ENCODE measurements at regions not wholly inside any gene's neighbourhood (a gene's known extent, or its start where the extent isn't known, plus 50 kb on each side); places are given as distances from the start of the nearest gene placed in this dataset.

DNA sequence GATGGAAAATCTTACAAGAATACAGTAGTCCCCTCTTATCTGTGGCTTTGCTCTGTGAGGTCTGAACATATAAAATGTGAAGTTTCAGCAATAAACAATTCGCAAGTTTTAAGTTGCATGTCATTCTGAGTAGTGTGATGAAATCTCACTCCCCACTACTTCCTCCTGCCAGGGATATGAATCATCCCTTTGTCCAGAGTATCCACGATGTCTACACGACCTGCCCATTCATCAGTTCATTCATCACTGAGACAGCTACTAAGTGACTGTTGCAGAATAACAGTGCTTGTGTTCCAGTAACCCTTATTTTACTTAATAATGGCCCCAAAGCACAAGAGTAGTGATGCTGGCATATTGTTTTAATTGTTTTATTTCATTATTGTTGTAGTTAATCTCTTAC, 489.2 kb upstream of the UBE2E2 start:
- Histone ChIP-seq H3K27me3 (ENCODE audit: control insufficient read depth, insufficient read depth, low read length) (no peaks in the 10 kb centered on the region), H3K36me3 (ENCODE audit: control insufficient read depth, insufficient read depth, low read length) (no peaks in the 10 kb centered on the region), H3K4me1 (ENCODE audit: control insufficient read depth, insufficient read depth, low read length) (no peaks in the 10 kb centered on the region), H3K9me3 (ENCODE audit: control insufficient read depth, insufficient read depth, low read length) (no peaks in the 10 kb centered on the region), H3K27ac (ENCODE audit: low read length) (no peak overlapping the region), H3K4me3 (ENCODE audit: low read length) (no peak overlapping the region)
- peak in 1 of 3 donors; percentile 37 for ATAC-seq
- intact Hi-C loops (cut with micrococcal nuclease) = no loop called here
- Mint-ChIP-seq H3K4me1 (no peaks in the 10 kb centered on the region), H3K27me3 (ENCODE audit: low read depth in 2 of 2) (no peaks in the 10 kb centered on the region), H3K9me3 (peaks cover 4 to 17% of the 10 kb centered on the region in 2 donors), H3K36me3 (no peaks in the 10 kb centered on the region), H3K4me3 (no peak overlapping the region), H3K27ac (no peak overlapping the region)
- 4% methylated on average over 3 of the region's 3 CpGs for WGBS (ENCODE audit: insufficient coverage)
- DNase-seq = no peak
- TF ChIP-seq, protein P1, sequence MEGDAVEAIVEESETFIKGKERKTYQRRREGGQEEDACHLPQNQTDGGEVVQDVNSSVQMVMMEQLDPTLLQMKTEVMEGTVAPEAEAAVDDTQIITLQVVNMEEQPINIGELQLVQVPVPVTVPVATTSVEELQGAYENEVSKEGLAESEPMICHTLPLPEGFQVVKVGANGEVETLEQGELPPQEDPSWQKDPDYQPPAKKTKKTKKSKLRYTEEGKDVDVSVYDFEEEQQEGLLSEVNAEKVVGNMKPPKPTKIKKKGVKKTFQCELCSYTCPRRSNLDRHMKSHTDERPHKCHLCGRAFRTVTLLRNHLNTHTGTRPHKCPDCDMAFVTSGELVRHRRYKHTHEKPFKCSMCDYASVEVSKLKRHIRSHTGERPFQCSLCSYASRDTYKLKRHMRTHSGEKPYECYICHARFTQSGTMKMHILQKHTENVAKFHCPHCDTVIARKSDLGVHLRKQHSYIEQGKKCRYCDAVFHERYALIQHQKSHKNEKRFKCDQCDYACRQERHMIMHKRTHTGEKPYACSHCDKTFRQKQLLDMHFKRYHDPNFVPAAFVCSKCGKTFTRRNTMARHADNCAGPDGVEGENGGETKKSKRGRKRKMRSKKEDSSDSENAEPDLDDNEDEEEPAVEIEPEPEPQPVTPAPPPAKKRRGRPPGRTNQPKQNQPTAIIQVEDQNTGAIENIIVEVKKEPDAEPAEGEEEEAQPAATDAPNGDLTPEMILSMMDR (IDR thresholded peaks at IDR 0.05) = no peak

DNA sequence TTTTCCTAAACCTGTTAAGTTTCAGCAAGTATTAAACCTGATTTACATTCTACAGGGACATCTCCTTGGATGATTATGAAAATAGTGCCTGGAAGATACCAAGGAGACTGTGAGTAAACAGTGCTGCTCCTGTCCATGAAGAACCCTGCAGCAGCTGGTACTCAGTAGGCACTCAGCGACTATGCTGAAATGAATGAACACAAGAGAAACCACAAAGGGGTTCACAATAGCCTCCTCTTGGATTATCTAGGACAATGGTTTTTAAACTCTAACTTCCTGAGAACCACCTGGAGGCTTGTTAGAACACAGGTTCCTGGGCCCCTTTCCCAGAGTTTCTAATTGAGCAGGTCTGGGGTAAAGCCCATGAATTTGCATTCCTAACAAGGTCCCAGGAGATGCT, 488.4 kb upstream of the UBE2E2 start:
- intact Hi-C loops (cut with micrococcal nuclease) = no loop called here
- no peak overlapping the region for H3K27ac ChIP-seq (ENCODE audit: low read length)
- no peaks in the 10 kb centered on the region for H3K4me1 ChIP-seq (ENCODE audit: control insufficient read depth, insufficient read depth, low read length)
- H3K4me1 Mint-ChIP-seq = no peaks in the 10 kb centered on the region
- peaks cover 3 to 16% of the 10 kb centered on the region in 2 donors for H3K9me3 Mint-ChIP-seq
- no peak overlapping the region for H3K4me3 Mint-ChIP-seq
- H3K4me3 ChIP-seq (ENCODE audit: low read length) = no peak overlapping the region
- no peaks in the 10 kb centered on the region for H3K36me3 Mint-ChIP-seq
- DNase-seq (no peak), ATAC-seq (no peak)
- TF ChIP-seq, protein P1 (IDR thresholded peaks at IDR 0.05) = no peak
- H3K36me3 ChIP-seq (ENCODE audit: control insufficient read depth, insufficient read depth, low read length) = no peaks in the 10 kb centered on the region
- no peak overlapping the region for H3K27ac Mint-ChIP-seq
- no peaks in the 10 kb centered on the region for H3K27me3 ChIP-seq (ENCODE audit: control insufficient read depth, insufficient read depth, low read length)
- 77% methylated on average over 1 of the region's 1 CpG for WGBS (ENCODE audit: insufficient coverage)
- no peaks in the 10 kb centered on the region for H3K9me3 ChIP-seq (ENCODE audit: control insufficient read depth, insufficient read depth, low read length)
- H3K27me3 Mint-ChIP-seq (ENCODE audit: low read depth in 2 of 2) = no peaks in the 10 kb centered on the region

DNA sequence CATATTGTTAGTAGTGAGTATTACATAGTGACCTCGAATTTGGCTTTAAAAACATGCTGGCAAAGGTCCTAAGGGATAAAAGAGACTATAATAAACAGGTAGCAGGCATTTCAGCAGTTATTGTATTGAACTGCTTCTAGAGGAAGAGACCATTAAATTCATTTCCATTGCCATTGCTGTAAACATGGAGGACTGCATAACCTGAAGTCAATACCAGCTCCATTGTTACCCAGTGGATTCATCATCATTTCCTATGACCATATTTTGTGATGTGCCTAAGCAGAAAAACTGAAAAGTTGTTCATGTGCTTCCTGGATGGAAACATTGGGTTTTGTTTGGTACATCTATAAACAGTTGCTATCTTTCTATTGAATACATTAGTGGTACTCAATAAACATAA, 482.5 kb upstream of the UBE2E2 start:
- no peak overlapping the region for H3K4me3 Mint-ChIP-seq
- no peaks in the 10 kb centered on the region for H3K4me1 Mint-ChIP-seq
- 67% methylated on average over 1 of the region's 1 CpG for WGBS (ENCODE audit: insufficient coverage)
- TF ChIP-seq, protein P1 (IDR thresholded peaks at IDR 0.05) = no peak
- Histone ChIP-seq H3K9me3 (ENCODE audit: control insufficient read depth, insufficient read depth, low read length) (no peaks in the 10 kb centered on the region), H3K4me1 (ENCODE audit: control insufficient read depth, insufficient read depth, low read length) (no peaks in the 10 kb centered on the region), H3K27me3 (ENCODE audit: control insufficient read depth, insufficient read depth, low read length) (no peaks in the 10 kb centered on the region), H3K4me3 (ENCODE audit: low read length) (no peak overlapping the region), H3K27ac (ENCODE audit: low read length) (no peak overlapping the region), H3K36me3 (ENCODE audit: control insufficient read depth, insufficient read depth, low read length) (no peaks in the 10 kb centered on the region)
- ATAC-seq (no peak), DNase-seq (no peak)
- H3K9me3 Mint-ChIP-seq = peaks cover 0 to 8% of the 10 kb centered on the region in 2 donors
- H3K27ac Mint-ChIP-seq = no peak overlapping the region
- H3K36me3 Mint-ChIP-seq = no peaks in the 10 kb centered on the region
- intact Hi-C loops (cut with micrococcal nuclease) = no loop called here
- no peaks in the 10 kb centered on the region for H3K27me3 Mint-ChIP-seq (ENCODE audit: low read depth in 2 of 2)

DNA sequence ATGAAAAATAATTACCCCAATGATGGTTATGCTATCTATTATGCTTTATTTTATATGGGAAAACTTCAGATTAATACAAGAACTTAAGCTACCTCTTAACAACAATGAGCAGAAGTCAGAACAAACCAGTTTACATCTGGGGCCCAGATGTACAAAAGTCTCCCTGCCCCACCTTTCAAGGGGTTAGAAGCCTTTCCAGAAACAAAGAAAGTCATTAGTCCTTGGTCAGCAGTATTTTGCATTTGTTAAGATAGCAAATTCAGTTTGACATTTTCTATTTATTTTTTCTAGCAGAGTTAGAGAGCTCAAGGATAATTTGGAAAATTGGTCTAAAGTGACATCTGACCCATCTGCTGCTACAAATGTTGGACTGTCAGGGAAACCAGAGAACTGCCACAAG, 478.7 kb upstream of the UBE2E2 start:
- TF ChIP-seq, protein P1 (IDR thresholded peaks at IDR 0.05) = no peak
- Histone ChIP-seq H3K9me3 (ENCODE audit: control insufficient read depth, insufficient read depth, low read length) (no peaks in the 10 kb centered on the region), H3K27ac (ENCODE audit: low read length) (no peak overlapping the region), H3K4me1 (ENCODE audit: control insufficient read depth, insufficient read depth, low read length) (no peaks in the 10 kb centered on the region), H3K4me3 (ENCODE audit: low read length) (no peak overlapping the region), H3K27me3 (ENCODE audit: control insufficient read depth, insufficient read depth, low read length) (no peaks in the 10 kb centered on the region), H3K36me3 (ENCODE audit: control insufficient read depth, insufficient read depth, low read length) (no peaks in the 10 kb centered on the region)
- Mint-ChIP-seq H3K27ac (no peak overlapping the region), H3K4me1 (no peaks in the 10 kb centered on the region), H3K27me3 (ENCODE audit: low read depth in 2 of 2) (no peaks in the 10 kb centered on the region), H3K4me3 (no peak overlapping the region), H3K36me3 (no peaks in the 10 kb centered on the region), H3K9me3 (peaks cover 2 to 6% of the 10 kb centered on the region in 2 donors)
- DNase-seq (no peak), ATAC-seq (no peak)
- intact Hi-C loops (cut with micrococcal nuclease) = no loop called here
